HG03457 (cell line): ENCODE measurements at regions not wholly inside any gene's neighbourhood (a gene's known extent, or its start where the extent isn't known, plus 50 kb on each side); places are given as distances from the start of the nearest gene placed in this dataset.
"Not testable (repeated sequence)": the region's sequence is repeated elsewhere in the genome, so short reads cannot be mapped to it uniquely, and the experiment has no call there.

Experiments used
- ATAC-seq: cut with Tn5 transposase; IDR thresholded peaks from one replicate; pipeline ENCODE4 v1.9.1; 2021; ENCODE audit warnings: moderate number of reproducible peaks; ENCODE audit not compliant: unreplicated experiment

DNA sequence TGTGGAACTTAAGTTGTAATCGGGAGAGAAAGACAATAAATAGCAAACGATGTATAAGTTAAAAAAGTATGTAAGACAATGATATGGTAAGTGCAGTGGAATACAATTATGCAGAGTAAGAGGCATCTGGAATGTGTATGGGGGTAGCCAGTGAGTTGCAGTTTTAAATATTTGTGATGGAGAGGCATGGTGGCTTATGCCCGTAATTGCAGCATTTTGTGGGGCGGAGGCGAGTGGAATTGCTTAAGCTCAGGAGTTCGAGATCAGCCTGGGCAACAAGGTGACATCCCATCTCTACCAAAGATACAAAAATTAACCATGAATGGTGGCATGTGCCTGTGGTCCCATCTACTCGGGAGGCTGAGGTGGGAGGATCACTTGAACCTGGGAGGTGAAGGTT is 52.5 kb upstream of the WDFY3 start:
- no peak for ATAC-seq

GRCh38 chr4:85019411-85019810 is 52.9 kb upstream of the WDFY3 start:
- ATAC-seq: no peak

- no peak for ATAC-seq
Measured at GRCh38 chr4:85024671-85025070, 58.2 kb upstream of the WDFY3 start.

DNA sequence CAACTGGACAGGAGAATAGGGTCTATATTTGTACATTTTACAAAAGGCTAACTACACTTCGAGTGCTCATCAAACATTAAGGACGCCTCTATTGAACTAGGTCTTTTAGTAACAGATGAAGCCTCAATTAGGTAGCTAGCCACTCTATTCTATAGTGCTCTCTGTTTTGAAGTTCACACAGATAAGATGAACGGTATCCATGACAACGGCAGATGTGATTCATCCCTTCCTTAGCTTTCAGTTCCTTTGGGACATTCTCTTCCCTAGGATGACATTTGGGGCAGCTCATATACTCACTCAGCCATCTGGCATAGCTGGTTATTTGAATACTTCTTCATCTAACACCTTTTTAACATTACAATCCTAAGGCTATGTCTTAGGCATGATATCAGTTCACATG is 62.4 kb upstream of the WDFY3 start:
- ATAC-seq: no peak

DNA sequence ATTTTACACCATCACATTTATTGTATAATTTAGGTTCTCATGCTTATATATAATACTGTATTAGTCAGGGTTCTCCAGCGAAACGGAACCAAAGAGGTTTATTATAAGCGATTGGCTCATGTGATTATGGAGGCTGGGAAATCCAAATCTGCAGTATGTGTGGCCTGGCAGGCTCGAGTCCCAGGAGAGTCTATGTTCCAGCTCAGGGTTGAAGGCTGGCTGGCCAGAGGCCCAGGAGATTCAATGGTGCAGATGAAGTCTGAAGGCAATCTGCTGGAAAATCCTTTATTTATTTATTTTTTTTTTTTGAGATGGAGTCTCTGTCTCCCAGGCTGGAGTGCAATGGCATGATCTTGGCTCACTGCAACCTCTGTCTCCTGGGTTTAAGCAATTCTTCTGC is 63.0 kb upstream of the WDFY3 start:
- no peak for ATAC-seq

DNA sequence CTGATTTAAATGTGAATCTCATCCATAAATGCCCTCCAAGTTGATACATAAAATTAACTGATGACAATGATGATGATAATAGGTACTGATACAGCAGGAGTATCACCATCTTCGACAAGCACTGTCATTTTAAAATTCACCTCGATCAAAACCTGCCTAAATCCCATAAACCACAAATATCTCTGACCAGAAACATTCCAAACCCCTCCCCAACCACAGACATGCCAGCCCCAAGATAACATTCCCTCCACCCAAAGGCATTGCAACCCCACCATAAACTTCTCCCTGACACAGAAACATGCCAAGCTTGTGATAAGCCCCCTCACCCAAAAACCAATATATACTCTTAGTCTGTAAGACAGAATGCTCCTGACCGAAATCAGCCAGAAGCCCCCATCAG is 63.7 kb upstream of the WDFY3 start:
- ATAC-seq: no peak

GRCh38 chr4:85033838-85034237 is 67.3 kb upstream of the WDFY3 start:
- ATAC-seq: not testable (repeated sequence)

DNA sequence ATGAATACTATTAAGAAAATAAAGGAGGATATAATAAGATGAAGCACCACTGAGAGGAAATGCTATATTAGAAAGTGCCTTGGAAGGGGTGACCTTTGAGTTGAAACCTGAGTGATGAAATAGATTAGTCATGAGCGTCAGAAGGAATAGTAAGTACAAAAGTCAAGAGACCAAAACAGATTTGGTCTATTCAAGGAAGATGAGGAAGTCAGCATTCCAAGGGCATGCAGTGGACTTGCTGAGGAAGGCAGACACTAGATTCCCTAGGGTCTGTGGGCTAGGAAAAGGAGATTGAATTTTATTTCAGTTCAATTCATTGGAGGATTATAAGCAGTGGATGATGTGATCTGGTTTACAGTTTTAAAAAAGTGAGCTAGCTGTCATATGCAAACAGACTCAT is 73.0 kb upstream of the WDFY3 start:
- ATAC-seq: no peak

- not testable (repeated sequence) for ATAC-seq
Measured at GRCh38 chr4:85043812-85044496, 77.5 kb upstream of the WDFY3 start.

- ATAC-seq: no peak
Measured at GRCh38 chr4:85050736-85051135, 84.2 kb upstream of the WDFY3 start.

DNA sequence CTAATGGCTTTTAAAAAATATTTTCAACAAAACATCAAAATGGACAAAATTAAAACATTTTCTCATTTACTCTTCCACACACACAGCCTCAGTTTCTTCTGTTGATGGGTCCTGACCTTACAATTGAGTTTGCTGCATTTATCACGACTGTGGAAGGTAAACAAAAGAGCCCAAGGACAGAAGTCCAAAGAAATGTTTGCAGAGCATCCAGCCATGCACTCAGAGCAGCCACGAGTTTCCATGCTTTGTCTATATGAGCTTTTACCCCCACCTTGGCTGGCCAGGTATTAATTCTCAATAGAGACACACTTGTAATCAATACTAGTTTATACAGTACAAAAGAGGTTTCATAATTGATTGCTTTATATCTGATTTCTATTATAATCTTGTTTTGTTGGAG is 85.0 kb upstream of the WDFY3 start:
- no peak for ATAC-seq

DNA sequence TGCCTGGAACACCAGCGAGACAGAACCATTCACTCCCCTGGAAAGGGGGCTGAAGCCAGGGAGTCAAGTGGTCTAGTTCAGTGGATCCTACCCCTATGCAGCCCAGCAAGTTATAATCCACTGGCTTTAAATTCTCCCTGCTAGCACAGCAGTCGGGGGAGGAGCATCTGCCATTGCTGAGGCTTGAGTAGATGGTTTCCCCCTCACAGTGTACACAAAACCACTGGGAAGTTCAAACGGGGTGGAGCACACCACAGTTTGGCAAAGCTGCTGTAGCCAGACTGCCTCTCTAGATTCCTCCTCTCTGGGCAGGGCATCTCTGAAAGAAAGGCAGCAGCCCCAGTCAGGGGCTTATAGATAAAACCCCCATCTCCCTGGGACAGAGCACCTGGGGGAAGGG is 88.4 kb upstream of the WDFY3 start:
- not testable (repeated sequence) for ATAC-seq

GRCh38 chr4:85058551-85058950 is 92.1 kb upstream of the WDFY3 start:
- ATAC-seq: no peak

DNA sequence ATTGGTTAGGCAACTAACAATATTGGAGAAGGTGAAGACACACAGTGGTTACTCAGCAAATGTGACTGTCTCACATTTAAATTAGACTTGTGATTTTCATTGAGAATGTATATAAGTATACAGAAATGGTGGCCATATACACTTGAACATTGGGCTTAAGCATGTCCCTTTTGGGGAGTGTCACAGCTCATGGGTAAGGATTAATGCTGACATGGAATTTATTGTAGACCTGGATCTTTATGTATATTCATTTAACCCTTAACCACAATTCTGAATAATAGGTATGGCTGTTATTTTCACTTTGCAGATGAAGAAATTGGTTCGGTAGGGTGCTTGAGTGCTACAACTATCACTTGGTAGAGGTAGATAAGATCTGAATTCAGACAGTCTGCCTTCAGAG is 95.5 kb upstream of the WDFY3 start:
- no peak for ATAC-seq

- no peak for ATAC-seq
Measured at GRCh38 chr4:85062466-85062865, 96.0 kb upstream of the WDFY3 start.

DNA sequence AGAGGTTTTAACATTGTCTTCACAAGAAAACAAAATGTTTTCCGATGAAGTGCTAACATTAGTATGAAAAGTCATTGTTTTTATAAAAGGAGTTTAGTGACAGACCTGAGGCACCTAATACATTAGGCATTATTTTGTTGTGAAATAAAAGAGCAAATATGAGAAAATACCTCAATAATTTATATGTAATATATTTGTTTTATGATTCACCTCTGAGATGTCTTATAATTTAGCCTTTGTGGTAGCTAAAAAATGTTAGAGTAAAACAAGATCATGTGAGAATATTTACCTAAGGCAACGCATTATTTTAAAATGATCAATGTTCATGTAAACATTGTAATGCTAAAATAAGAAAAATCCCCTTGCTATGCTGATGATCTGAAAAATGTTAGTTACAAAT is 100.9 kb upstream of the WDFY3 start:
- no peak for ATAC-seq

DNA sequence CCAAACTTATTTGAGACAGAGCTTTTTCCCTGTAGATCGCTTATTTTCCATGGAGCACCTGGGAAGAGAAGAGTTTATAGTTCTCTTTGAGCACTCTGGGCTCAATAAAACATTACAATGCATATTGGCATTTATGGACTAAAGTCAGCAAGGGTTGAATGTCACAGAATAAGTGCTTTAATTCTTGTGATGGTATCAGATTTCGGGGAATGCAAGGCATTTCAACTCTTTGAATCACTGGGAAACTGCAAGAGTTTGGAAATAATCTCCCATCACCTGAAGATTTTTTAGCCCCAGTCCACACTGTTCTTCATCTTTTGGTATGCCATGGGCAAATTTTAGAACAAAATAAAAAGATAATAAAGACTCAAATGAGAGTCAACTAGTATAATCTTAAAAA is 111.5 kb upstream of the WDFY3 start:
- no peak for ATAC-seq

GRCh38 chr4:85081196-85081595 is 114.7 kb upstream of the WDFY3 start:
- ATAC-seq: no peak

GRCh38 chr4:85084371-85085094 is 118.0 kb upstream of the WDFY3 start:
- peak; percentile 63 for ATAC-seq

DNA sequence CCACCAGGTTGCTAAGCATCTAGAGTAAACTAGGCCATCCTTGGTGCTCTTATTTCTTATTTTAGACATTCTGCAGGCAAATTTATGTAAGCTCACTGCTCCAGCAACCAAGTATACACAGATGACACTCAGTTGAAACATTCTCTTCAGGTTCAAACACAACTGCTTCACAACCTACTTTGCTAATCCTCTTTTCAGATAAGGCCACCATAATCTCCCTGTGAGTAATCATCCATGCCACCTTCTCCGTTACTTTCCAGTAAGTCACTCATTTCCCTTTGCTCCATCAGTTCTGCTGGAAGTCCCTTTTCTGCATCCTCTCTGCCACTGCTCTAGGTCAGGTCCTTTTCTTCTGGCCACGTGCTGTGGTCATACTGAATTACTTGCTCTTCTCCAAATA is 120.2 kb upstream of the WDFY3 start:
- no peak for ATAC-seq

GRCh38 chr4:85092536-85092935 is 126.0 kb upstream of the WDFY3 start:
- ATAC-seq: no peak

DNA sequence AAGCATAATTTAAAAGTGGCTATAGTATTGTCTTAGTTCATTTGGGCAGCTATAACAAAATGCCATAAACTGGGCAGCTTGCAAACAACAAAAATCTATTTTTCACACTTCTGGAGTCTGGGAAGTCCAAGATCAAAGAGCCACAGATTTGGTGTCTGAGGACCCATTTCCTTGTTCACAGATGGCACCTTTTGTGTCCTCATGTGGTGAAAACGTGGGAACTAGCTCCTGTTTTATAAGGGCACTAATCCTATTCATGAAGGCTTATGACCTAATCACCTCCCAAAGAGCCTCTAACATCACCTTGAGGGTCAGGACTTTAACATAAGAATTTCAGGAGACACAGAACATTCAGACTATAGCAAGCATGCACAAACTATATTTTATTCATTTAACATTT is 126.5 kb upstream of the WDFY3 start:
- ATAC-seq: no peak

GRCh38 chr4:85094735-85095134 is 128.2 kb upstream of the WDFY3 start:
- no peak for ATAC-seq
